H9 (cell line): ENCODE measurements at regions not wholly inside any gene's neighbourhood (a gene's known extent, or its start where the extent isn't known, plus 50 kb on each side); places are given as distances from the start of the nearest gene placed in this dataset.

Experiments used
- DNase-seq: peaks from one replicate; pipeline ENCODE4 v3.0.0-alpha.2; 2017
- H2AFZ ChIP-seq: one replicate; pipeline ENCODE4 v1.6.1; 2013; ENCODE audit warnings: mild to moderate bottlenecking, low read length, control low read depth, moderate library complexity
- H2AK5ac ChIP-seq: 2 replicates; pipeline ENCODE4 v1.6.1; 2013; ENCODE audit warnings: low read length, control low read depth, mixed read lengths; ENCODE audit not compliant: insufficient read length
- H2BK120ac ChIP-seq: one replicate; pipeline ENCODE4 v1.6.1; 2013; ENCODE audit warnings: low read depth, mild to moderate bottlenecking, low read length, control low read depth, inconsistent platforms; ENCODE audit not compliant: poor library complexity, severe bottlenecking
- H2BK12ac ChIP-seq: 2 replicates; pipeline ENCODE4 v1.6.1; 2013; ENCODE audit warnings: low read length, control low read depth, mixed read lengths, low read depth; ENCODE audit not compliant: insufficient read length
- H2BK15ac ChIP-seq: 2 replicates; pipeline ENCODE4 v1.6.1; 2013; ENCODE audit warnings: low read depth, low read length, control low read depth
- H2BK20ac ChIP-seq: one replicate; pipeline ENCODE4 v1.6.1; 2013; ENCODE audit warnings: low read depth, mild to moderate bottlenecking, low read length, control low read depth, inconsistent platforms; ENCODE audit not compliant: poor library complexity, severe bottlenecking
- H2BK5ac ChIP-seq: 2 replicates; pipeline ENCODE4 v1.6.1; 2013; ENCODE audit warnings: low read length, control low read depth, mixed read lengths; ENCODE audit not compliant: insufficient read length
- H3K14ac ChIP-seq: 2 replicates; pipeline ENCODE4 v1.6.1; 2013; ENCODE audit warnings: low read length, control low read depth; ENCODE audit not compliant: insufficient read depth
- H3K18ac ChIP-seq: 2 replicates; pipeline ENCODE4 v1.6.1; 2013; ENCODE audit warnings: low read depth, mild to moderate bottlenecking, mixed read lengths, low read length, control low read depth; ENCODE audit not compliant: insufficient read length
- H3K23ac ChIP-seq: 2 replicates; pipeline ENCODE4 v1.6.1; 2013; ENCODE audit warnings: low read length, control low read depth, mixed read lengths, low read depth; ENCODE audit not compliant: insufficient read length
- H3K23me2 ChIP-seq: 2 replicates; pipeline ENCODE4 v1.6.1; 2013; ENCODE audit warnings: low read depth, mild to moderate bottlenecking, mixed read lengths, low read length, control low read depth; ENCODE audit not compliant: insufficient read length, poor library complexity, severe bottlenecking
- H3K27ac ChIP-seq: 2 replicates; pipeline ENCODE4 v1.5.1; 2013; ENCODE audit warnings: low read length, control low read depth, mixed read lengths, low read depth; ENCODE audit not compliant: insufficient read length
- H3K27me3 ChIP-seq: 2 replicates; pipeline ENCODE4 v1.6.1; 2013; ENCODE audit warnings: low read length, control low read depth, inconsistent platforms; ENCODE audit not compliant: insufficient read depth
- H3K4ac ChIP-seq: 2 replicates; pipeline ENCODE4 v1.6.1; 2013; ENCODE audit warnings: low read depth, mild to moderate bottlenecking, control low read depth, inconsistent platforms, low read length, moderate library complexity
- H3K4me1 ChIP-seq: 2 replicates; pipeline ENCODE4 v1.6.1; 2013; ENCODE audit warnings: low read length, control low read depth, inconsistent platforms; ENCODE audit not compliant: insufficient read depth
- H3K4me2 ChIP-seq: 2 replicates; pipeline ENCODE4 v1.6.1; 2013; ENCODE audit warnings: low read length, control low read depth, mixed read lengths; ENCODE audit not compliant: insufficient read length, insufficient read depth
- H3K56ac ChIP-seq: 2 replicates; pipeline ENCODE4 v1.6.1; 2013; ENCODE audit warnings: low read depth, mild to moderate bottlenecking, mixed read lengths, low read length, control low read depth; ENCODE audit not compliant: insufficient read length
- H3K79me1 ChIP-seq: 2 replicates; pipeline ENCODE4 v1.6.1; 2013; ENCODE audit warnings: low read depth, mild to moderate bottlenecking, moderate library complexity, low read length, control low read depth, inconsistent platforms; ENCODE audit not compliant: insufficient read depth, poor library complexity, severe bottlenecking
- H3K79me2 ChIP-seq: 2 replicates; pipeline ENCODE4 v1.6.1; 2013; ENCODE audit warnings: low read length, control low read depth, inconsistent platforms; ENCODE audit not compliant: insufficient read depth
- H3K9ac ChIP-seq: 2 replicates; pipeline ENCODE4 v1.6.1; 2013; ENCODE audit warnings: low read length, control low read depth, mixed read lengths; ENCODE audit not compliant: insufficient read length; ENCODE audit errors: extremely low read depth
- H3K9me3 ChIP-seq: one replicate; pipeline ENCODE4 v1.6.1; 2013; ENCODE audit warnings: low read depth, low read length, inconsistent platforms; ENCODE audit not compliant: control insufficient read depth
- H3T11ph ChIP-seq: one replicate; pipeline ENCODE4 v1.6.1; 2013; ENCODE audit warnings: mild to moderate bottlenecking, low read length, control low read depth, inconsistent platforms
- H4K20me1 ChIP-seq: one replicate; pipeline ENCODE4 v1.6.1; 2013; ENCODE audit not compliant: control insufficient read depth, insufficient read length, insufficient read depth
- H4K5ac ChIP-seq: 2 replicates; pipeline ENCODE4 v1.6.1; 2013; ENCODE audit warnings: low read depth, mild to moderate bottlenecking, mixed read lengths, low read length, control low read depth; ENCODE audit not compliant: insufficient read length
- H4K8ac ChIP-seq: replicated peaks from 2 replicates; pipeline ENCODE4 v1.6.1; 2013; ENCODE audit warnings: low read length, control low read depth, mixed read lengths, low read depth; ENCODE audit not compliant: insufficient read length
- H4K91ac ChIP-seq: 2 replicates; pipeline ENCODE4 v1.6.1; 2013; ENCODE audit warnings: low read depth, mild to moderate bottlenecking, moderate library complexity, mixed read lengths, low read length, control low read depth; ENCODE audit not compliant: insufficient read length
- H3K27ac Mint-ChIP-seq, 3 experiments: 2 replicates in 2 of 3; 3 replicates in 1 of 3; pipeline ENCODE4 v1.8.0; 2020 to 2021; ENCODE audit warnings: mixed read lengths in 3 of 3, mild to moderate bottlenecking in 1 of 3, moderate library complexity in 1 of 3
- H3K27me3 Mint-ChIP-seq: 2 replicates; pipeline ENCODE4 v1.8.0; 2021; ENCODE audit warnings: low read depth, mild to moderate bottlenecking, moderate library complexity, mixed read lengths
- H3K36me3 Mint-ChIP-seq, 3 experiments: 2 replicates in 2 of 3; 3 replicates in 1 of 3; pipeline ENCODE4 v1.8.0; 2020 to 2021; ENCODE audit warnings: low read depth in 3 of 3, mixed read lengths in 3 of 3; ENCODE audit not compliant: insufficient read depth in 1 of 3
- H3K4me1 Mint-ChIP-seq, 2 experiments: 2 replicates each; pipeline ENCODE4 v1.8.0; 2020; ENCODE audit warnings: mixed read lengths in 2 of 2
- H3K4me3 Mint-ChIP-seq, 2 experiments: 2 replicates in 1 of 2; 3 replicates in 1 of 2; pipeline ENCODE4 v1.8.0; 2020 to 2021; ENCODE audit warnings: mild to moderate bottlenecking in 2 of 2, mixed read lengths in 2 of 2, moderate library complexity in 1 of 2
- H3K9me3 Mint-ChIP-seq, 2 experiments: 2 replicates in 1 of 2; 3 replicates in 1 of 2; pipeline ENCODE4 v1.8.0; 2020; ENCODE audit warnings: mild to moderate bottlenecking in 2 of 2, mixed read lengths in 2 of 2, moderate library complexity in 1 of 2
- CTCF ChIP-seq: fragments of 200-600 bp; sonication (generic); conservative IDR thresholded peaks from 3 replicates; pipeline ENCODE4 v1.8.0; 2021; ENCODE audit warnings: antibody characterized with exemption, mild to moderate bottlenecking
- WGBS: extraction: QIAGEN DNeasy Blood & Tissue Kit; methylation state at CpG from one replicate; pipeline ENCODE4 v1.1.7; 2013; ENCODE audit warnings: missing lambda C conversion rate, low lambda C conversion rate, mixed read lengths; ENCODE audit not compliant: insufficient read length; ENCODE audit errors: extremely low coverage; 5-methylcytosine and 5-hydroxymethylcytosine counted together

GRCh38 chr14:27145170-27145569 lies 547.3 kb upstream of the NOVA1 start:
- H3K4me3 Mint-ChIP-seq = no peak overlapping the region
- H3K14ac ChIP-seq = no peak overlapping the region
- H3K18ac ChIP-seq = no peak overlapping the region
- no peaks in the 10 kb centered on the region for H3K79me2 ChIP-seq
- no peak overlapping the region for H2BK5ac ChIP-seq
- H2BK20ac ChIP-seq = no peak overlapping the region
- H2BK12ac ChIP-seq = no peak overlapping the region
- no peak overlapping the region for H2AFZ ChIP-seq
- no peak for TF ChIP-seq CTCF
- H4K8ac ChIP-seq = no peak overlapping the region
- H4K5ac ChIP-seq = no peak overlapping the region
- no peak overlapping the region for H3K4me2 ChIP-seq
- no peak for DNase-seq
- H2BK15ac ChIP-seq = no peak overlapping the region
- H3K23ac ChIP-seq = no peak overlapping the region
- H3K4me1 ChIP-seq = no peaks in the 10 kb centered on the region
- no peak overlapping the region for H3K27ac Mint-ChIP-seq
- H3K23me2 ChIP-seq = no peaks in the 10 kb centered on the region
- no CpG with 5 or more reads among the region's 1 CpG for WGBS
- no peak overlapping the region for H3K9ac ChIP-seq
- no peaks in the 10 kb centered on the region for H3K9me3 ChIP-seq
- H4K91ac ChIP-seq = no peak overlapping the region
- H3T11ph ChIP-seq = no peak overlapping the region
- H3K9me3 Mint-ChIP-seq = no peaks in the 10 kb centered on the region; a peak in 1 of 5 replicates
- H3K4me1 Mint-ChIP-seq = no peaks in the 10 kb centered on the region
- no peak overlapping the region for H3K4ac ChIP-seq
- H3K27me3 Mint-ChIP-seq = peaks cover 1% of the 10 kb centered on the region; the same call in 1 of the 2 replicates
- no peaks in the 10 kb centered on the region for H3K27me3 ChIP-seq
- H3K79me1 ChIP-seq = no peaks in the 10 kb centered on the region
- no peak overlapping the region for H2BK120ac ChIP-seq
- no peaks in the 10 kb centered on the region for H4K20me1 ChIP-seq
- no peaks in the 10 kb centered on the region for H3K36me3 Mint-ChIP-seq
- no peak overlapping the region for H2AK5ac ChIP-seq
- H3K56ac ChIP-seq = no peak overlapping the region
- no peak overlapping the region for H3K27ac ChIP-seq
